ENCODE measurements at regions not wholly inside any gene's neighbourhood (a gene's known extent, or its start where the extent isn't known, plus 50 kb on each side); places are given as distances from the start of the nearest gene placed in this dataset.

- no peak for DNase-seq (ENCODE audit: low read depth)
- H3K36me3 ChIP-seq (ENCODE audit: control insufficient read depth, insufficient read depth, low read length), result no peaks in the 10 kb centered on the region
- TF ChIP-seq CTCF (IDR thresholded peaks at IDR 0.05; ENCODE audit: insufficient read depth, low read depth, low read length), result no peak
- H3K27me3 ChIP-seq (ENCODE audit: control insufficient read depth, insufficient read depth, low read length), result no peaks in the 10 kb centered on the region
- no peak overlapping the region for H3K4me3 ChIP-seq (ENCODE audit: low read depth, low read length)
- CTCF ChIA-PET, result no interaction called here
- POLR2A ChIA-PET, result no interaction called here
Measured at GRCh38 chr12:14113031-14113430, 131.6 kb upstream of the GRIN2B start.

GRCh38 chr12:14126692-14127091 lies 145.3 kb upstream of the GRIN2B start:
- DNase-seq (ENCODE audit: low read depth), result no peak
- ChIA-PET CTCF (interaction anchor here (1.0 kb wide), 1 partner anchor 13 kb away, joined by 3 read pairs; no protein-coding TSS in a partner anchor), POLR2A (no interaction called here)
- no peak for TF ChIP-seq CTCF (IDR thresholded peaks at IDR 0.05; ENCODE audit: insufficient read depth, low read depth, low read length)
- H3K36me3 ChIP-seq (ENCODE audit: control insufficient read depth, insufficient read depth, low read length), result no peaks in the 10 kb centered on the region
- no peak overlapping the region for H3K4me3 ChIP-seq (ENCODE audit: low read depth, low read length)
- no peaks in the 10 kb centered on the region for H3K27me3 ChIP-seq (ENCODE audit: control insufficient read depth, insufficient read depth, low read length)

- ChIA-PET CTCF (no interaction called here), POLR2A (no interaction called here)
- no peak for DNase-seq (ENCODE audit: low read depth)
- Histone ChIP-seq H3K4me3 (ENCODE audit: low read depth, low read length) (no peak overlapping the region), H3K36me3 (ENCODE audit: control insufficient read depth, insufficient read depth, low read length) (no peaks in the 10 kb centered on the region), H3K27me3 (ENCODE audit: control insufficient read depth, insufficient read depth, low read length) (no peaks in the 10 kb centered on the region)
- TF ChIP-seq CTCF (IDR thresholded peaks at IDR 0.05; ENCODE audit: insufficient read depth, low read depth, low read length), result no peak
Measured at GRCh38 chr12:14129611-14130195, 148.3 kb upstream of the GRIN2B start.

GRCh38 chr12:14135996-14136395 lies 154.6 kb upstream of the GRIN2B start:
- no peaks in the 10 kb centered on the region for H3K27me3 ChIP-seq (ENCODE audit: control insufficient read depth, insufficient read depth, low read length)
- H3K4me3 ChIP-seq (ENCODE audit: low read depth, low read length), result no peak overlapping the region
- CTCF ChIA-PET, result no interaction called here
- TF ChIP-seq CTCF (IDR thresholded peaks at IDR 0.05; ENCODE audit: insufficient read depth, low read depth, low read length), result no peak
- POLR2A ChIA-PET, result no interaction called here
- no peaks in the 10 kb centered on the region for H3K36me3 ChIP-seq (ENCODE audit: control insufficient read depth, insufficient read depth, low read length)
- DNase-seq (ENCODE audit: low read depth), result no peak

- no peak for TF ChIP-seq CTCF (IDR thresholded peaks at IDR 0.05; ENCODE audit: insufficient read depth, low read depth, low read length)
- DNase-seq (ENCODE audit: low read depth), result no peak
- Histone ChIP-seq H3K4me3 (ENCODE audit: low read depth, low read length) (no peak overlapping the region), H3K36me3 (ENCODE audit: control insufficient read depth, insufficient read depth, low read length) (no peaks in the 10 kb centered on the region), H3K27me3 (ENCODE audit: control insufficient read depth, insufficient read depth, low read length) (no peaks in the 10 kb centered on the region)
- POLR2A ChIA-PET, result no interaction called here
- CTCF ChIA-PET, result interaction anchor here (0.7 kb wide), 1 partner anchor 29 kb away, joined by 3 read pairs; no protein-coding TSS in a partner anchor
Measured at GRCh38 chr12:14138495-14138894, 157.1 kb upstream of the GRIN2B start.

Data from BJ (cell line).